ENCODE measurements at regions not wholly inside any gene's neighbourhood (a gene's known extent, or its start where the extent isn't known, plus 50 kb on each side); places are given as distances from the start of the nearest gene placed in this dataset.

GRCh38 chr5:133839721-133840120 is 128.7 kb downstream of the C5orf15 start:
- TF ChIP-seq CTCF (IDR thresholded peaks at IDR 0.05; ENCODE audit: insufficient read depth, low read length) (no peak), POLR2AphosphoS5 (IDR thresholded peaks at IDR 0.05; ENCODE audit: low read depth) (no peak), GABPA (IDR thresholded peaks at IDR 0.05; ENCODE audit: low read depth) (no peak), REST (IDR thresholded peaks at IDR 0.05; ENCODE audit: insufficient replicate concordance, low read depth) (no peak)

Data from HL-60 (cell line).